Cardiac muscle cell (in vitro differentiated cells and primary cell): ENCODE measurements at regions not wholly inside any gene's neighbourhood (a gene's known extent, or its start where the extent isn't known, plus 50 kb on each side); places are given as distances from the start of the nearest gene placed in this dataset.

ENCODE experiments used
- DNase-seq, 2 donors: peaks; one replicate each; pipeline versions ENCODE4 v3.0.0 to v3.0.0-alpha.2; 2010 to 2017; ENCODE audit warnings: low read depth in 1 of 2, low spot score in 1 of 2
- H3K27ac ChIP-seq: fragments of 200-600 bp; sonication (generic); 2 replicates; pipeline ENCODE4 v1.5.1; 2016
- H3K27me3 ChIP-seq: fragments of 200-600 bp; sonication (generic); 2 replicates; pipeline ENCODE4 v1.6.0; 2016; ENCODE audit warnings: control low read depth
- H3K36me3 ChIP-seq: fragments of 200-600 bp; sonication (generic); 2 replicates; pipeline ENCODE4 v1.5.1; 2016; ENCODE audit warnings: control low read depth
- H3K4me1 ChIP-seq: fragments of 200-600 bp; sonication (generic); 2 replicates; pipeline ENCODE4 v1.8.1; 2017; ENCODE audit warnings: low read depth, mild to moderate bottlenecking, mixed run types
- H3K4me3 ChIP-seq: fragments of 200-600 bp; sonication (generic); 2 replicates; pipeline ENCODE4 v1.5.1; 2016; ENCODE audit warnings: mild to moderate bottlenecking
- H3K9me3 ChIP-seq: fragments of 200-600 bp; sonication (generic); 2 replicates; pipeline ENCODE4 v1.5.1; 2017; ENCODE audit warnings: low read depth, mild to moderate bottlenecking, control low read depth
- CTCF ChIP-seq: IDR thresholded peaks from 2 replicates; pipeline ENCODE4 v1.5.1; 2012; ENCODE audit warnings: low read depth, mild to moderate bottlenecking, low read length

GRCh38 chr1:199641531-199641930 lies 386.0 kb upstream of the NR5A2 start:
- Histone ChIP-seq H3K27me3 (no peaks in the 10 kb centered on the region), H3K4me3 (no peak overlapping the region), H3K4me1 (no peaks in the 10 kb centered on the region), H3K36me3 (no peaks in the 10 kb centered on the region), H3K9me3 (no peaks in the 10 kb centered on the region), H3K27ac (no peak overlapping the region)
- TF ChIP-seq CTCF: no peak
- DNase-seq: no peak

DNA sequence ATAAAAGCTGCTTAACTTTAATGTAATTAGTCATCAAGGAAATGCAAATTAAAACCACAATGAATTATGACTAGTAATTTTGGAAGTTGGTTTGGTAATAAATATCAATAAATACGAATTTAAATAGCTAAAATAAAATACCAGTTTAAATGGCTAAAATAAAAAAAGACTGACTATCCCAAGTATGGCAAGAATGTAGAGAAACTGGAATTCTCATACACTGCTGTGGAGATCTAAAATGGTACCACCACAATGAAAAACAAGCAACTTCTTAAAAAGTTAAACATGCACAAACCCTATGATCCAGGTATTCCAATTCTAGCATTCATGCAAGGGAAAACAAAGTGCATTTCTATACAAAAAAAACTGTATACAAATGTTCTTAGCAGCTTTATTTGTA lies 382.6 kb upstream of the NR5A2 start:
- Histone ChIP-seq H3K27ac (no peak overlapping the region), H3K4me1 (no peaks in the 10 kb centered on the region), H3K36me3 (no peaks in the 10 kb centered on the region), H3K9me3 (no peaks in the 10 kb centered on the region), H3K4me3 (no peak overlapping the region), H3K27me3 (no peaks in the 10 kb centered on the region)
- no peak for TF ChIP-seq CTCF
- DNase-seq: no peak

DNA sequence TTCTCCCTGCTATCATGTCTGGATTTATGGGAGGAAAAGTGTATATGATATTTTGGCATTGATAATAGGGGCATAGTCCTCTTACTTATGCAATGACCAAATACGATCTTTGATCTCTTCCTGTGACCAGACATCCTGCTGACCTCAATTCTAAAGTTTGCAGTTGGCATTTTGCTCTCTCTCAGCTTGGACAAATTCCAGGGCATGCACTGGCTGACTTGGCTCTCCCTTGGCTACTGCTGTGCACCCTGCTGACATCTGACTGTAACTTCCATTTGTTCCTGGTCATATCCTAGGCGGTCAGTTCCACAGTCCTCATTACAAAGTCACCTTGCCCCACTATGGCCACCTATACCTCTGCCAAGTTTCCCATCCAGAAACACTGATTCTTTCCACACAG lies 380.7 kb upstream of the NR5A2 start:
- Histone ChIP-seq H3K27me3 (no peaks in the 10 kb centered on the region), H3K4me3 (no peak overlapping the region), H3K36me3 (no peaks in the 10 kb centered on the region), H3K27ac (no peak overlapping the region), H3K4me1 (no peaks in the 10 kb centered on the region), H3K9me3 (no peaks in the 10 kb centered on the region)
- no peak for DNase-seq
- TF ChIP-seq CTCF: no peak

GRCh38 chr1:199657449-199657848 lies 370.1 kb upstream of the NR5A2 start:
- H3K36me3 ChIP-seq: no peaks in the 10 kb centered on the region
- no peaks in the 10 kb centered on the region for H3K27me3 ChIP-seq
- no peaks in the 10 kb centered on the region for H3K4me1 ChIP-seq
- no peak for TF ChIP-seq CTCF
- no peak overlapping the region for H3K27ac ChIP-seq
- no peaks in the 10 kb centered on the region for H3K9me3 ChIP-seq
- no peak overlapping the region for H3K4me3 ChIP-seq
- no peak for DNase-seq

GRCh38 chr1:199660071-199660470 lies 367.4 kb upstream of the NR5A2 start:
- no peak overlapping the region for H3K27ac ChIP-seq
- no peaks in the 10 kb centered on the region for H3K27me3 ChIP-seq
- no peaks in the 10 kb centered on the region for H3K4me1 ChIP-seq
- H3K4me3 ChIP-seq: no peak overlapping the region
- no peaks in the 10 kb centered on the region for H3K36me3 ChIP-seq
- no peak for TF ChIP-seq CTCF
- H3K9me3 ChIP-seq: no peaks in the 10 kb centered on the region
- DNase-seq: no peak

DNA sequence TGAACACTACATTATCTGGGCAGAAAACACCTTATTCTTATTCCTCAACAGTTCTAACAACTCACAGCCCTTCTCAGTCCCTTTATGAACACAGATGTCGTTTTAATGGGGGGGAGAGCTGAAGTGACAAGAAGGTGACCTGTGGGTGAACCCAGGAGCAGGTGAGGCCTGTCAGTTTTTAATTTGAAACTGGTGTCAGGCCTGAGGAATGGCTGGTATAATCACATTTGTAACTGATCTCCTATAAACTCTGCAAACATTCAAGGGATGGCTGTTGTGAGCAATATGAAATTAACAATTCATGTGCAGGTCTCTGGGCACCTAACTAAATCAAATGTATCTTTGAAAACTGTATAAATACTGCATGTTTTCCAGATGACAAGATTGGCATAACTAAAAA lies 362.1 kb upstream of the NR5A2 start:
- no peak overlapping the region for H3K4me3 ChIP-seq
- no peaks in the 10 kb centered on the region for H3K4me1 ChIP-seq
- no peak for TF ChIP-seq CTCF
- no peaks in the 10 kb centered on the region for H3K27me3 ChIP-seq
- H3K27ac ChIP-seq: no peak overlapping the region
- no peaks in the 10 kb centered on the region for H3K36me3 ChIP-seq
- no peaks in the 10 kb centered on the region for H3K9me3 ChIP-seq
- DNase-seq: no peak
